HG03442 (cell line): ENCODE measurements at regions not wholly inside any gene's neighbourhood (a gene's known extent, or its start where the extent isn't known, plus 50 kb on each side); places are given as distances from the start of the nearest gene placed in this dataset.

Source experiments
- ATAC-seq: cut with Tn5 transposase; IDR thresholded peaks from one replicate; pipeline ENCODE4 v1.9.1; 2021; ENCODE audit warnings: mild to moderate bottlenecking, moderate library complexity; ENCODE audit not compliant: unreplicated experiment

- ATAC-seq: peak; percentile 91
Observed at GRCh38 chr11:86193297-86194095, 51.1 kb upstream of the EED start.

GRCh38 chr11:86192519-86193257 lies 51.9 kb upstream of the EED start:
- ATAC-seq: peak; percentile 13

DNA sequence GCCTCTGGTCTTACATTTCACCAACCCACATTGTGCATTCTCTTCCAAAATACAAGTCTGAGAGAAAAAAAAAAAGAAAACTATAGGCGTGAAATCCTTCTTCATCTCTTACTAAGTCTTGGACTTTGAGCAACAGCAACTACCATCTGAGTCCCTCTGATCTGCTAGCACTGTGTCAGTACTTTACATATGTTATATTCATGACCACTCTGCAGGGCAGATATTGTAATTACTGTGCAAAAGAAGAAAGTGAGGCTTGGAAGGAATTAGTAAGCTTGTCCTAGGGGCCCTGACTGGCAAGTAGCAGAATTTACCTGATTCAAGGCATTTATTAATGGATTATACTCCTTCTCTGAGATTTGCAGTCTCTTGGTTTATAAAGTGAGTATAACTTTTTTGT lies 52.7 kb upstream of the EED start:
- no peak for ATAC-seq

DNA sequence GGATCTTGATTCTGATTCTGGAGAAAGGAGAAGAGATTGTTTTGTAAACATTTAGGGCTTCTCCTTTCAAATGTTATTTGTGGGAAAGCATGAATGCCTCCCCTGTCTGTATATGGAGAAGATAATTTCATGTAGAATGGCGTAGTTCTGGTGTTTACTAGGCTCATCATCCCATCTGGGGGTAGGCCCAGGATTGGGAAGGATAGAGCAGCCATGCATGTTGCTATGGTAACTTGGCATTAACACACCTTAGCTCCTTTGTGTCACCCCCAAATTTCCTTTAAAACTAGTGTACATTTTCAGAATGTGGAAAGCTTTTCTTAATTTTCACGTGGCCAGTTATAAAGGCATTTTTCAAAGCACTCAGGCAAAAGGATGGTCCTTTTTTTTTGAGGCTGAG lies 57.5 kb upstream of the EED start:
- no peak for ATAC-seq

GRCh38 chr11:86186386-86186785 lies 58.2 kb upstream of the EED start:
- no peak for ATAC-seq

DNA sequence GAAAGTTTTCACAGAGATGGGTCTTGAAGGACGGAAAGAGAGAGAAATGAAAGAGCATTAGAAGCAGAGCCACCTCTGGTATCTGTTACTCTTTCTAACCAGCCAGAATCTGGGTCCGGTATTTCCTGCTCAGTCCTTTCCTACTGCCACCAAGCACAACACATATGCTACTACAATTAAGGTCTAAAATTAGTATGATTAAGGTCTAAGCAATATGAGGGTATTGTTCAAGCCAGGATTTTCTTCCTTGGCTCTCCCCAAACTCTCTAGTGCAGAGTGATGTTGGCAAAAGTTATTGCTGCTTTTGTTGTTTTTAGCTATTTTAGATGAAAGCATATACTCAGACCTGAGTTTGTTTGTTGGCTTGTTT lies 59.2 kb upstream of the EED start:
- ATAC-seq: no peak

- no peak for ATAC-seq
Observed at GRCh38 chr11:86184728-86185380, 59.7 kb upstream of the EED start.

- no peak for ATAC-seq
Observed at GRCh38 chr11:86183694-86184093, 60.9 kb upstream of the EED start.

GRCh38 chr11:86182976-86183584 lies 61.5 kb upstream of the EED start:
- ATAC-seq: peak; percentile 87

- ATAC-seq: no peak
Observed at GRCh38 chr11:86181379-86181778, 63.2 kb upstream of the EED start.

DNA sequence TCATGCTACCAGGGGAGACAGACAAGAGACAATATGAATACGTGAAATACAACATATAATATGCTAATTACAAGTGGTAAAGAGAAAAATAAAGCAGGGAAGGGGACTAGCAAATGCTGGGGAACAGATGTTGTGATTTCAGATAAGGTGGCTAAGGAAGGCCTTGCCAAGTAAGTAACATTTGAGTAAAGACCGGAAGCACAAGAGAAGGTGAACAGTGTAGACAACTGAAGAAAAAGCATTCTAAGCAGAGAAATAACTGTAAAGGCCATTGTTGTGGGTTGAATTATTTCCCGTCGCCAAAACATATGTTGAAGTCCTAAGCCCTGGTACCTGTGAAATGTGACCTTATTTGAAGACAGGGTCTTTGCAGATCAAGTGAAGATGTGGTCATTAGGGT lies 63.7 kb upstream of the EED start:
- ATAC-seq: no peak

DNA sequence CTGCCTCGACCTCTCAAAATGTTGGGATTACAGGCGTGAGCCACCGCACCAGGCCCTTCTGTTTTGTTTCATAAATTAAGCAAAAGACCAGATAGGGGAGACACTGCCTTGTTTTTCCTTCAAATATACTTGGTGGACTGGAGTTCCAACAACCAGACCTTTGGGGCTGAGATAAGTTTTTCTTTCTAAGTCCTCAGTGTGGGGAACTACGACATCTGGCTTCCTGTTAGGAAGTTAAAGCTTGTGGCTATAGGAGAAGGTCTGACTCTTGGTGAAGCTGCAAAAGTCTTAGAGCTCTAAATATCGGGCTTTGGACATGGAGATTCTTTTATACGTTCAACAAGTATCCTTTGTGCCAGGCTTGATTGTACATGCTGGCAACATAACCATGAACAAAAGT lies 64.1 kb upstream of the EED start:
- ATAC-seq: no peak

DNA sequence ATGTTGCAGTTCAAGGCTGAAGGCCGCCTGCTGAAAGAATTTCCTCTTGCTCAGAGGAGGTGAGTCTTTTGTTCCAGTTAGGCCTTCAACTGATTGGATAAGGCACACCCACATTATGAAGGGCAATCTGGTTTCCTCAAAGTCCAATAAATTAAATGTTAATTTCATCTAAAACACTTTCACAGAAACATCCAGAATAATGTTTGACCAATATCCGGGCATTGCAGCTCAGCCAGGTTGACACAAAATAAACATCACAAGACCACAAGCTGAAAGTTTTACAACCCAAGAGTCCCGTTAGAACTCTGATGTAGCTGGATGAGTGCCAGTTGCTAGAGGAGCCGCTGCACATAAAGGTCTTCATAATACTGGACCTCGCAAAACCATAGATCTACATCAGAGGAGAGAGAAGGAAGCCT lies 64.9 kb upstream of the EED start:
- ATAC-seq: no peak

DNA sequence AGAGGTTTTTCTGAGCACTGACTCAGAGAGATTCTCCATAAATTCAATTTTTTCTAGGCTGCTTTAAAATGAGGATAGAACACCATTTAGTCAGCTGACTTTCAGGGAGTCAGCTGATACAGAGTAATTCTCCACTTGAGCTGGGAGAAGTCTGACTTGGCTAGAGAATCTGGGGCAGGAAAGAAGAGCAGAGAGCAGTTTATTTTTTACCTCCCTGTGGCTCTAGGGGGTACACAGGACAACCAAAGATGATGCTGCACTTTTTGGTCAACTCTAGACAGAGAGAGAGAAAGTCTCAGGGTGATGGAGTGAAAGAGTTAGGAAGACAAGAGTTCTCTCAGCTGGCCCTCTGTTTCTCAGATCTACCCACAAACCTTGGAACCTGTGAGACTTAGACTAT lies 67.3 kb upstream of the EED start:
- ATAC-seq: no peak

DNA sequence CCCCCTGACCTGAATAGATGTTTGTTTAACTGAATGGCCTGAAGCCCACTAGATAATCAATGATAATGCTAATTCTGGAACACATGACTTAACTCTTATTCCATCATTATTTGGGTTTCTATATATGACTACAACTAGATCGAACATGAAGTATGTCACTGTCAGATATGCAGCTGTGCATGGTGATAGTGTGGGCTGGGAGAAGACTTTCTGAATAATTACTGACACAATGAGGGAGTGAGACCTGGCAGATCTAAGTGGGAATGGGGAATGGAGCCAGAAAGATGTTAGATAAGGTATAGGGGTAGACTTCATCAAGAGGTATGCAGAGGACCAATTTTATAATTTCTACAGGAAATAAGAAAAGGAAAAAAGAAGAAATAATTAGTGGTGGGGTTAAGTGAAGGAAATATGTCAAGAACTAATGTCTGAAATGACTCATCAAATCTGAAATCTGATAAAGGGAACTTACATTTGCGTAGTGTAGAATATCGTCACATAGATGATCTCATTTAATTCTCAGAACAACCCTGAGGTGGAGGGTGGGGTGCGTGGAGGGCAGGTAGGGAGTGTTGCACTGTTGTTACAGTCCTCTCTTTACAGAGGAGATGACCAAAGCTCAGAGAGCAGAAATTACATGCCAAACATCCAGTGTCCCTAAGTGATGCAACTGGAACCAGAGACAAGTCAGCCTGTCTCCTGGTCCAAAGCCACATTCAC lies 68.2 kb upstream of the EED start:
- ATAC-seq: peak; percentile 58

- no peak for ATAC-seq
Observed at GRCh38 chr11:86175626-86176025, 68.9 kb upstream of the EED start.

GRCh38 chr11:86175191-86175590 lies 69.4 kb upstream of the EED start:
- no peak for ATAC-seq

DNA sequence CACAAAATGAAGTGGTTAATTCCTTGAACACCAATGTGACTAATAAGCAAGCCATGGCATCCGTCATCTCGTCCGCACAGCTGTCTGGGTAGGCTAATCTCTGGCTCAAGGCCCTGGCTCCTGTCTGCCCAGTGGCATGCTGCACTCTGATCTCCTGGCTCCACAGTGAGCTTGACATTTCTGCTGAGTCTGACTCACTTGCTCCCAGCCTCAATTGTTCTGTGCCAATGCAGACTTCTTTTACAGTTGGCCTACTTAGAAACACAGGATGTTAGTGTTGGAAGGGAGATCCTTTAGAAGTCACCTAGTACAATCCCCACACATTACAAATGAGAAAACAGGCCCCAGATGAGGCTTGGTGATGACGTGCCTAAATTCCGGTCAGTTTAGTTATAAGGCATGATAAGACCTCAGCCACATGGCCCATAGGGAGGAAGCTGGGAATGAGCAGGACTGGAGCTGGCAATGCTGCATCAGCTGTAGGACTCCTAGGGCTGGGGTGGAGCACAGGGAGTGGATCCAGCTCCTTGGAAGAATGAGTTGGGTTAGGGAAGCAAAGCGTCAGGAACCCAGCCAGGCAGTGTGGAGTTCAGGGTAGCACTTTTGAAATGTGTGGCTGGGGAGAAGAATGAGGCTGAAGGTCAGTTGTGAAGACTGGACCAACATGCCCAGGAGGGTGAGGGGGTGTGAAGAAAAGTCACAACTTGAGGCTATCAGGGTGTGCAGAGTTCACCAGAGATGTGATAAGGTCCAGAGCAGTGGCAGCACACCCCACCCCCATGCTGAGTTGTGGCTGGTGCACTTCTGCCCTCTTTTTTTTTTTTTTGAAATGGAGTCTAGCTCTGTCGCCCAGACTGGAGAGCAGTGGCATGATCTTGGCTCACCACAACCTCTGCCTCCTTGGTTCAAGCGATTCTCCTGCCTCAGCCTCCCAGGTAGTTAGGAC lies 70.2 kb upstream of the EED start:
- ATAC-seq: no peak

DNA sequence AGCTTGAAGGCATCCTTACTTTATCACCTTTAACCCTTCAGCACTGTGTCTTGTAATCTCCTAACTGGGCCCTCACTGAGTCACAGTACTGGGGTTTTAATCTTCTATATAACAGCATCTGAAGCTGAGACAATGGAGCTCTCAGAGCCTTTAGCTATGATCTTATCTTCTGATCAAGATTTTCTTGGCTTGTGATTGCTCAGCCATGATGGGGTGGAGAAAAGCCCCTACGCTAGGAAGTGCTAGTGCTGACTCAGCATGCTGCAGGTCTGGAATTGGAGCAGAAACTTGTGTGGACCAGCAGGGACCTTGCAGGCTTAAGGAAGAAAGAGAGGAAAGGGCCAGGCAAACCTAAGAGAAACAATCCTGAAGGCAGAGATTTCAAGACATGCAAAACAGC lies 71.7 kb upstream of the EED start:
- no peak for ATAC-seq

GRCh38 chr11:86171627-86172026 lies 72.9 kb upstream of the EED start:
- ATAC-seq: no peak
